ENCODE measurements at regions not wholly inside any gene's neighbourhood (a gene's known extent, or its start where the extent isn't known, plus 50 kb on each side); places are given as distances from the start of the nearest gene placed in this dataset.

DNA sequence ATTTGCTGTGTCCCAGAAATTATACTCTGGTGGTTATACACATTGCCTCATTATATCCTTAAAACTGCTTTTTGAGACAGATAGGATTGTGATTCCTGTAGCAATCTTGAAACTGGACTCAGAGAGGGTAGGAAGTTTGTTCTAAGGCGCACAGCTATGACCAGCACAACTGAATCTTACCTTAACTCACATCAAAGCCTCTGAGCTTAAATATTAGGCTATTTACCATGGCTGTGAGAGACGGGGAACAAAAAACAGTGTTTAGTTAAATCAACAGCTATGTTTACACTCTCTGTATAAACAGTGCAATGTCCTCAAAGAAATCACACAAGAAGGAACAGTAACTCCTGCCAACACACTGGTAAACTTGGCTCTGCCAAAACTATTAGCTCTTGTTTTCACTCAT lies 50.9 kb upstream of the TUT7 start:
- no peak overlapping the region for H3K4me3 ChIP-seq (ENCODE audit: low read depth, low read length)
- TF ChIP-seq, protein P1, sequence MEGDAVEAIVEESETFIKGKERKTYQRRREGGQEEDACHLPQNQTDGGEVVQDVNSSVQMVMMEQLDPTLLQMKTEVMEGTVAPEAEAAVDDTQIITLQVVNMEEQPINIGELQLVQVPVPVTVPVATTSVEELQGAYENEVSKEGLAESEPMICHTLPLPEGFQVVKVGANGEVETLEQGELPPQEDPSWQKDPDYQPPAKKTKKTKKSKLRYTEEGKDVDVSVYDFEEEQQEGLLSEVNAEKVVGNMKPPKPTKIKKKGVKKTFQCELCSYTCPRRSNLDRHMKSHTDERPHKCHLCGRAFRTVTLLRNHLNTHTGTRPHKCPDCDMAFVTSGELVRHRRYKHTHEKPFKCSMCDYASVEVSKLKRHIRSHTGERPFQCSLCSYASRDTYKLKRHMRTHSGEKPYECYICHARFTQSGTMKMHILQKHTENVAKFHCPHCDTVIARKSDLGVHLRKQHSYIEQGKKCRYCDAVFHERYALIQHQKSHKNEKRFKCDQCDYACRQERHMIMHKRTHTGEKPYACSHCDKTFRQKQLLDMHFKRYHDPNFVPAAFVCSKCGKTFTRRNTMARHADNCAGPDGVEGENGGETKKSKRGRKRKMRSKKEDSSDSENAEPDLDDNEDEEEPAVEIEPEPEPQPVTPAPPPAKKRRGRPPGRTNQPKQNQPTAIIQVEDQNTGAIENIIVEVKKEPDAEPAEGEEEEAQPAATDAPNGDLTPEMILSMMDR (IDR thresholded peaks at IDR 0.05; ENCODE audit: insufficient read depth, low read length, missing control alignments) = no peak
- CTCF ChIA-PET = interaction anchor here (1.5 to 2.2 kb wide), 3 partner anchors 9 to 202 kb away, joined by 4 to 24 read pairs (median 11); no protein-coding TSS in a partner anchor
- POLR2A ChIA-PET = no interaction called here
- DNase-seq (ENCODE audit: low read depth, low spot score) = no peak
